Activated CD4-positive, CD25-positive, alpha-beta regulatory T cell treated with anti-CD3 and anti-CD28 coated beads, Interleukin-2, amount 50 U/mL, for 16 hours (primary cell): ENCODE measurements at regions not wholly inside any gene's neighbourhood (a gene's known extent, or its start where the extent isn't known, plus 50 kb on each side); places are given as distances from the start of the nearest gene placed in this dataset.
"Not testable (repeated sequence)": the region's sequence is repeated elsewhere in the genome, so short reads cannot be mapped to it uniquely, and the experiment has no call there.

Experiments used
- DNase-seq: peaks from one replicate; pipeline ENCODE4 v3.0.0-alpha.2; 2020; ENCODE audit warnings: low read depth, low spot score

DNA sequence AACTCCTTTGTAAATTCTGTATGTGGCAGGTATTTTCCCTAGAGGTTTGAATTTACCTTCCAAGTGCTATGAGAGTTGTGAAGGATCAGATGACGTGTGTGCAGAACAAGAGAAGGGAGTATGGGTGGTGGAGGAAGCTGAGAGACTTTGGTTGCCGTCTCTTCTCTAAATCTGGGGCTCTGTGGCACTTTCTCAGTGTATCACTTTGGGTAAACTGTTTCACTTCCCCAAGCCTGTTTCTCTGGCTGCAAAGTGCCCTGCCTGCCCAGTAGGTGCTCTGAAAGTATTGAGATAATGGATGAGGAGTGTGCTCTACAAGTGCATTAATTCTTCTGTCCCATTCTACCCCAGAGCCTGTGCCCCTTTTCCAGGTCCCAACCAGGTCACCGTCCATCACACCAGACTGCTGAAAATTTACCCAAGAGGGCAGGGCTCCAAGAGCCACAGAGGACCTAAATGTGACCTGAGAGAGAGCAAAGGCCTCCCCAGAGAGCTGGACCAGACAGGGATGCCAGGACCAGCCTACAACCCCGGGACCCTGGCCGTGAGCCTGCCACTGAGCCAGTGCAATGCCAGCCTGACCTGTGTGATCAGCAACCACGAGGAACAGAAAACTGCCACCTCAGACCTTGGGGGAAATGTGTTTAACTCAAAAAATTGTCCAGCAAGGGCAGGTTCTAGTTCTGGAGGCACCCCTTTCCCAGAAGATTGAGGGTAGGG lies 131.6 kb upstream of the ETV3 start:
- no peak for DNase-seq

GRCh38 chr1:157262891-157263290 lies 124.7 kb upstream of the ETV3 start:
- no peak for DNase-seq

- DNase-seq: no peak
Observed at GRCh38 chr1:157262422-157262821, 124.2 kb upstream of the ETV3 start.

DNA sequence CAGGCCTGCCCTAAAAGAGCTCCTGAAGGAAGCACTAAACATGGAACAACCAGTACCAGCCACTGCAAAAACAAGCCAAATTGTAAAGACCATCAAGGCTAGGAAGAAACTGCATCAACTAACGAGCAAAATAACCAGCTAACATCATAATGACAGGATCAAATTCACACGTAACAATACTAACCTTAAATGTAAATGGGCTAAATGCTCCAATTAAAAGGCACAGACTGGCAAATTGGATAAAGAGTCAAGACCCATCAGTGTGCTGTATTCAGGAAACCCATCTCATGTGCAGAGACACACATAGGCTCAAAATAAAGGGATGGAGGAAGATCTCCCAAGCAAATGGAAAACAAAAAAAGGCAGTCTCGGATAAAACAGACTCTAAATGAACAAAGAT lies 117.7 kb upstream of the ETV3 start:
- not testable (repeated sequence) for DNase-seq

- DNase-seq: not testable (repeated sequence)
Observed at GRCh38 chr1:157254183-157254582, 116.0 kb upstream of the ETV3 start.

GRCh38 chr1:157252473-157252872 lies 114.3 kb upstream of the ETV3 start:
- DNase-seq: no peak

GRCh38 chr1:157249739-157250138 lies 111.5 kb upstream of the ETV3 start:
- DNase-seq: no peak

DNA sequence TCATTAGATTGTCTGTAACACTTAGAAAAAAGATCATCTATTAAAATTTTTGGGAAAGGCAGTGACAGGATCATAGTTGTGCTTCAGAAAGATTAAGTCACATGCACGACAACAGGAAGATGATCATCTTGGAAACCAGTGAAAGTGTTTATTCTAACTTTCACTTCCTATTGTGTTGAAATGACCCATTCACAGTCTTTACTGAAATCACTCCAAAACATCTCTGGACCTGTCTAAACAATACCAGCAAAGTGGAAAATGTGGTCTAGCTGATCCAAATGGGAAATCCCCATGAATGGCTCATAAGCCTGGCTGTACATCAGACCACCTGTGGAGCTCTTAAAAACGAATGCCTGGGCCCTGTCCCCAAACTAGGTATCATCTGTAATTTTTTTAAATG lies 111.1 kb upstream of the ETV3 start:
- no peak for DNase-seq

DNA sequence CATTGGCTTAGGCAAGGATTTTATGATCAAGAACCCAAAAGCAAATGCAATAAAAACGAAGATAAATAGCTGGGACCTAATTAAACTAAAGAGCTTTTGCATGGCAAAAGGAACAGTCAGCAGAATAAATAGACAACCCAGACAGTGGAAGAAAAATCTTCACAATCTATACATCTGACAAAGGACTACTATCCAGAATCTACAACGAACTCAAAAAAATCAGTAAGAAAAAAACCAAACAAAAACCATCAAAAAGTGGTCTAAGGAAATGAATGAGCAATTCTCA lies 109.5 kb upstream of the ETV3 start:
- DNase-seq: not testable (repeated sequence)

- DNase-seq: no peak
Observed at GRCh38 chr1:157247005-157247763, 109.0 kb upstream of the ETV3 start.

GRCh38 chr1:157245823-157246222 lies 107.6 kb upstream of the ETV3 start:
- no peak for DNase-seq

GRCh38 chr1:157241185-157241538 lies 103.0 kb upstream of the ETV3 start:
- DNase-seq: no peak

DNA sequence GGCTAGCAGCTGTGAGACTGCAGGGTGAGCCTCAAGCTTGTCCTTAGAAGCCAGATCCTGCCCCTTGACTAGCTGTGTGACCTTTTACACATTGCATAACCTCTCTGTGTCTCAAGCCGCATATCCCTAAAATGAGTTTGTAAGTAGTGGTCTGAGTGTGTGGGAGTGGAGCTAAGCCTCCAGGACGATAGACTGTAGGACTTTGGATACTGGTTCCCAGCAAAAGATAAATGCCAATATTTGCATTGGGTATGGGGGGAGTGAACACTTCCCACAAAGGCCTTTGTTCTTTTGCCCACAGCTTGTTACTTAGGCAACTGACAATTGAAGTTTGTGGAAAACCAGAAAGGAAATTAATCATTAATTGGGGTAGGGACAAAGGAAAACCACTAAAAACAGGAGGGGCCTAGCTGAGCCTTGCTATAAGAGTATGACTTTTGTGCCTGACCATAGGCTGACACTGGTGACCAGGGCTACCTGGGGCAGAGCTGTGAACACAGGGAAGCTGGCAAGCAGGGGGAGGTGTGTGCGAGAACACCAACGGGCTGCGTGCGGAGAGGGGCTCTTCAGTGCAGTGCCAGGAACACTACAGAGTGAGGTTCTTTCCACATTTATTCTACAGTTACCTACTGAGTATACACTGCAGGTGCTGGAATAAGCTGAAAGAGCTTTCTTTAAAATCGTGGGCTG lies 102.4 kb upstream of the ETV3 start:
- DNase-seq: no peak

DNA sequence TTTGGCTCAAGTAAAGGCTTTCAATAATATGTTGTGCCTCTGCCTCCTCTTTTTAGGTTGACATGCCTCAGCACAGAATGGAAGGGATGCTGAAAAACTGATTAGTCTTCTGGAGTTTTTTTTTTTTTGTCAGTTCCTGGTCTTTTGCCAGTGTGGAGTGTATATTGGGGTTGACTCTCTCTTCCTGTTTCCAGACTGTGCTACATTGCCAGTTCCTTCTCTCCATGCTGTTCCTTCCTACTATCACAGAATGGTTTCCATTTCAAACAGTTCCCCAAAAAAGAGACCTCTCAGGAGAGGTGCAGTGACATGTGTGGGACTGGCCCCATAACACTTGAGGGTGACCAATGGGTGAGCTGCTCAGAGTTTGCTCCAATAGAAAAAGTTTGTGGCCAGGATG lies 101.7 kb upstream of the ETV3 start:
- no peak for DNase-seq

GRCh38 chr1:157238585-157238984 lies 100.4 kb upstream of the ETV3 start:
- DNase-seq: no peak

GRCh38 chr1:157237981-157238380 lies 99.8 kb upstream of the ETV3 start:
- DNase-seq: no peak

DNA sequence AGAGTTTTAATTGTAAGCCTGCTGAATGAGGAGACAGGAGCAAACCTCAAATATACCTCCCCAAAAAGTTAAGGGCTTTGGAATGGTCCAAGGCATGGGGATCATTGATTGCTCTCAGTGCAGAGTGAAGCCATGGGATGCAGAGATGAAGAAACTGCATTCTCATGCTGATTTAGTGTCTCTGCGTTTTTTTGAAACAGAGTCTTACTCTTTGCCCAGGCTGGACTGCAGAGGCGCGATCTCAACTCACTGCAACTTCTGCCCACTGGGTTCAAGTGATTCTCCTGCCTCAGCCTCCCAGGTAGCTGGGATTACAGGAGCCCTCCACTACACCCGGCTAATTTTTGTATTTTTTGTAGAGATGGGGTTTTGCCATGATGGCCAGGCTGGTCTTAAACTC lies 99.3 kb upstream of the ETV3 start:
- DNase-seq: no peak

DNA sequence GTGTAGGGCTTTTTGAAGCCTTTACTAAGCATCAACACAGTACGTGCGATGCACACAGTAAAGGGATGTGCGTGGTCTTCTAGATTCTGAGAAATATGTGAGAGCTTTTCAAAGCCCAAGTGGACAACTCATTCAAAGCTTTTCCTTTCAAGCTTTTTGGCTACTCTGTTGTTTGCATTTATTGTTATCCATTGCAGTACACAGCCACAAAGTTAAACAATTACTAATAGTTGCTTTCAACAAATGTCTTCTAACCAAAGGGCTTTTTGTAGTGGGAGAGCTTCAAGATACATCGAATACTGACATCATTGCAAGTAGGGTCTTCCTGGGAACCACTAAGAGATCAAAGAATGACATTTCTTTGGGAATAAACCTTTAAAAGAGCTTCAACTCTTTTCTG lies 97.9 kb upstream of the ETV3 start:
- DNase-seq: no peak

DNA sequence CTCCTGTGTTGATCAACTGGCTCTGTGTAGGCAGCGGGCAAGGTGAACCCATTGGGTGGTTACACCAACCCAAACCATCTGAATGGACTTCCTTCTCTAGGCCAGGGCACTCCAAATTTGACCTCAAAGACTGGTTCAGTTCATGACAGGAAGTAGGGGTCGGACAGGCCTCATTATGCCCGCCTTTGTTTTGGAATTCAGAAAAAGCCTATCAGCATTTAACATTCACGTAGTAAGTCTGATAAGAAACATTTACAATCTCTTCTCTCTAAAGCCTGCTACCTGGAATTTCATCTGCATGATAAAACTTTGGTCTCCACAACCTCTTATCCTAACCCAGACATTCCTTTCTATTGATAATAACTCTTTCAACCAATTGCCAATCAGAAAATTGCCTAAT lies 97.1 kb upstream of the ETV3 start:
- DNase-seq: no peak

DNA sequence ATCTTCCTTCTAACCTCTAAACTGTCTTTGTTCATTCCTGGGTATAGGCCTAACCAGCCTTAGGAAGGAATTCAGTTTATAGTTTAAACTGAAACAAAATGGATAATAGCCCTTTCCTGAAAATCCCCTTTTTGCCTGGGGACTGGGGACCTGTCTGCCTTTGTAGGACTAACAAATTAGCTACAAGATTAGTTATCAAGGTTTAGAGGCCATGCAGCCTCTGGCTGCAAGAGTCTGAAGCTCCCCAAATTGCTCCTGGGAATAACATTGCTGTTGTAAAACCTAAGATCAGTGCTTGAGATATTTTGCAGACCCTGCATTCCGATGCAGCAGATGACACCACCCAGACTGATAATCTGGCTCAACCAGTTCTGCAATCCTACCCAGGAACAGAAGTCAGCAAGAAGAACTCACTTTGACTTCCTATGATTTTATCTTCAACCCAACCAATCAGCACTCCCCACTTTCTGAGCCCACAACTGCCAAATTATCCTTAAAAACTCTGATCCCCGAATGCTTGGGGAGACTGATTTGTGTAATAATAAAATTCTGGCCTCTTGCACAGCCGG lies 96.6 kb upstream of the ETV3 start:
- DNase-seq: no peak

- no peak for DNase-seq
Observed at GRCh38 chr1:157233131-157233530, 94.9 kb upstream of the ETV3 start.

GRCh38 chr1:157231846-157232525 lies 93.8 kb upstream of the ETV3 start:
- DNase-seq: no peak
